Adrenal gland (tissue), 9 donors: ENCODE measurements at regions not wholly inside any gene's neighbourhood (a gene's known extent, or its start where the extent isn't known, plus 50 kb on each side); places are given as distances from the start of the nearest gene placed in this dataset.

Source experiments
- DNase-seq, 7 donors: peaks; one replicate each; pipeline ENCODE4 v3.0.0-alpha.2; 2019 to 2020
- H3K27ac ChIP-seq, 5 donors: fragments of 200-600 bp; sonication (generic) in 4 of 5; 1 replicate in 3 of 5; 2 replicates in 2 of 5; pipeline versions ENCODE4 v1.5.1 to v1.8.0; 2016 to 2020; ENCODE audit warnings: mild to moderate bottlenecking in 1 of 5
- H3K27me3 ChIP-seq: fragments of 200-600 bp; 2 replicates; pipeline ENCODE4 v1.8.0; 2021
- H3K36me3 ChIP-seq, 2 donors: fragments of 200-600 bp; replicated peaks in 1 of 2; 1 replicate in 1 of 2; 2 replicates in 1 of 2; pipeline versions ENCODE4 v1.5.1 to v1.8.0; 2018 to 2022
- H3K4me1 ChIP-seq, 2 donors: fragments of 200-600 bp; replicated peaks in 1 of 2; 1 replicate in 1 of 2; 2 replicates in 1 of 2; pipeline versions ENCODE4 v1.5.1 to v1.8.0; 2018 to 2021
- H3K4me3 ChIP-seq, 4 donors: fragments of 200-600 bp; sonication (generic) in 3 of 4; one replicate each; pipeline ENCODE4 v1.5.1; 2016 to 2018
- H3K9me3 ChIP-seq, 3 donors: fragments of 200-600 bp; sonication (generic) in 1 of 3; replicated peaks in 1 of 3; 1 replicate in 2 of 3; 2 replicates in 1 of 3; pipeline versions ENCODE4 v1.5.1 to v1.8.0; 2016 to 2021
- CTCF ChIP-seq, 6 experiments: fragments of 450-650 bp in 4 of 6; fragments of 200-600 bp in 2 of 6; sonication (generic) in 1 of 6; IDR thresholded peaks; 1 replicate in 5 of 6; 2 replicates in 1 of 6; pipeline versions ENCODE4 v1.5.1 to v1.8.0; 2016 to 2021; ENCODE audit warnings: antibody characterized with exemption in 6 of 6, mild to moderate bottlenecking in 2 of 6, moderate library complexity in 1 of 6
- POLR2A ChIP-seq, 2 donors: fragments of 450-650 bp; IDR thresholded peaks; one replicate each; pipeline ENCODE4 v1.6.1; 2017; ENCODE audit warnings: antibody characterized with exemption in 2 of 2, mild to moderate bottlenecking in 2 of 2, moderate library complexity in 1 of 2
- WGBS, 4 donors: extraction: QIAGEN DNeasy Blood & Tissue Kit in 2 of 4; methylation state at CpG; one replicate each; pipeline versions ENCODE4 v1.1.5 to v1.1.7; 2013 to 2017; 5-methylcytosine and 5-hydroxymethylcytosine counted together
- intact Hi-C, 2 donors: fragments of 100-400 bp; cut with DNase I; formaldehyde crosslinking; loops; one replicate each; pipeline versions ENCODE4 v1.14.1 to v1.15.0; 2022 to 2023
- donor health status: healthy with polysubstance abuse.
- donor health status: Bipolar disorder and iron deficiency.
- donor health status: DM: yes; HTN: yes; CAD: no.
- donor health status: DM: no; HTN: no; CAD: no.
- donor health status: DM: no; HTN: no; CAD: no.

GRCh38 chr1:165014753-165015152 is 341.8 kb downstream of the LMX1A start:
- whole genome bisulfite sequencing, 4 donors = 71 to 91% (median 83%) methylated on average over 4 of the region's 4 CpGs
- Histone ChIP-seq H3K9me3 (no peaks in the 10 kb centered on the region), H3K4me1 (no peaks in the 10 kb centered on the region), H3K36me3 (no peaks in the 10 kb centered on the region), H3K4me3 (no peak overlapping the region), H3K27me3 (no peaks in the 10 kb centered on the region), H3K27ac (no peak overlapping the region)
- no peak for DNase-seq
- intact Hi-C loops = no loop called here
- no peak for TF ChIP-seq CTCF (IDR thresholded peaks at IDR 0.05)
- TF ChIP-seq POLR2A (IDR thresholded peaks at IDR 0.05) = no peak

- WGBS, 4 donors = 15 to 23% (median 17%) methylated on average over 1 of the region's 1 CpG
- Histone ChIP-seq H3K27ac (no peak overlapping the region), H3K9me3 (no peaks in the 10 kb centered on the region), H3K27me3 (no peaks in the 10 kb centered on the region), H3K4me1 (no peaks in the 10 kb centered on the region), H3K4me3 (no peak overlapping the region), H3K36me3 (no peaks in the 10 kb centered on the region)
- TF ChIP-seq CTCF (IDR thresholded peaks at IDR 0.05) (no peak), POLR2A (IDR thresholded peaks at IDR 0.05) (no peak)
- intact Hi-C loops = no loop called here
- no peak for DNase-seq
Measured at GRCh38 chr1:165011991-165012531, 344.5 kb downstream of the LMX1A start.

GRCh38 chr1:165011186-165011585 is 345.3 kb downstream of the LMX1A start:
- DNase-seq = no peak
- Histone ChIP-seq H3K27ac (no peak overlapping the region), H3K9me3 (no peaks in the 10 kb centered on the region), H3K4me1 (no peaks in the 10 kb centered on the region), H3K4me3 (no peak overlapping the region), H3K27me3 (no peaks in the 10 kb centered on the region), H3K36me3 (no peaks in the 10 kb centered on the region)
- TF ChIP-seq CTCF (IDR thresholded peaks at IDR 0.05) (no peak), POLR2A (IDR thresholded peaks at IDR 0.05) (no peak)
- 59 to 72% (median 67%) methylated on average over 1 of the region's 1 CpG for WGBS, 4 donors
- intact Hi-C loops = no loop called here

GRCh38 chr1:165010418-165011070 is 346.0 kb downstream of the LMX1A start:
- no peak for TF ChIP-seq POLR2A (IDR thresholded peaks at IDR 0.05)
- no peak for TF ChIP-seq CTCF (IDR thresholded peaks at IDR 0.05)
- no peak overlapping the region for H3K27ac ChIP-seq

More at GRCh38 chr1:165010418-165011070, 346.0 kb downstream of the LMX1A start:
- Histone ChIP-seq H3K4me3 (no peak overlapping the region), H3K36me3 (no peaks in the 10 kb centered on the region), H3K9me3 (no peaks in the 10 kb centered on the region), H3K4me1 (no peaks in the 10 kb centered on the region), H3K27me3 (no peaks in the 10 kb centered on the region)
- no peak for DNase-seq
- intact Hi-C loops = no loop called here
- WGBS, 4 donors = 44 to 60% (median 56%) methylated on average over 3 of the region's 3 CpGs
